ENCODE measurements at regions not wholly inside any gene's neighbourhood (a gene's known extent, or its start where the extent isn't known, plus 50 kb on each side); places are given as distances from the start of the nearest gene placed in this dataset.

GRCh38 chr5:136457390-136458013 is 92.2 kb upstream of the TRPC7 start:
- no peak for TF ChIP-seq SIN3A (IDR thresholded peaks at IDR 0.05; ENCODE audit: borderline replicate concordance, insufficient read depth, low read length)
- no peak for TF ChIP-seq TAF1 (IDR thresholded peaks at IDR 0.05; ENCODE audit: borderline replicate concordance, insufficient read depth, low read length)
- no peak for TF ChIP-seq FOXP2 (optimal IDR thresholded peaks at IDR 0.05; ENCODE audit: borderline replicate concordance, extremely low read depth, extremely low read length, insufficient read depth)
- TF ChIP-seq REST (IDR thresholded peaks at IDR 0.05; ENCODE audit: insufficient read depth in 1 of 2, low read depth in 2 of 2, low read length in 2 of 2) = no peak
- no peak for TF ChIP-seq POLR2AphosphoS5 (IDR thresholded peaks at IDR 0.05; ENCODE audit: low read depth, low read length)

- no peak for TF ChIP-seq POLR2AphosphoS5 (IDR thresholded peaks at IDR 0.05; ENCODE audit: low read depth, low read length)
- TF ChIP-seq TAF1 (IDR thresholded peaks at IDR 0.05; ENCODE audit: borderline replicate concordance, insufficient read depth, low read length) = no peak
- no peak for TF ChIP-seq REST (IDR thresholded peaks at IDR 0.05; ENCODE audit: insufficient read depth in 1 of 2, low read depth in 2 of 2, low read length in 2 of 2)
- no peak for TF ChIP-seq SIN3A (IDR thresholded peaks at IDR 0.05; ENCODE audit: borderline replicate concordance, insufficient read depth, low read length)
- TF ChIP-seq FOXP2 (optimal IDR thresholded peaks at IDR 0.05; ENCODE audit: borderline replicate concordance, extremely low read depth, extremely low read length, insufficient read depth) = no peak
Measured at GRCh38 chr5:136455409-136455808, 90.1 kb upstream of the TRPC7 start.

GRCh38 chr5:136453986-136454758 is 88.8 kb upstream of the TRPC7 start:
- TF ChIP-seq TAF1 (IDR thresholded peaks at IDR 0.05; ENCODE audit: borderline replicate concordance, insufficient read depth, low read length) (no peak), REST (IDR thresholded peaks at IDR 0.05; ENCODE audit: insufficient read depth in 1 of 2, low read depth in 2 of 2, low read length in 2 of 2) (no peak), POLR2AphosphoS5 (IDR thresholded peaks at IDR 0.05; ENCODE audit: low read depth, low read length) (no peak), FOXP2 (optimal IDR thresholded peaks at IDR 0.05; ENCODE audit: borderline replicate concordance, extremely low read depth, extremely low read length, insufficient read depth) (no peak), SIN3A (IDR thresholded peaks at IDR 0.05; ENCODE audit: borderline replicate concordance, insufficient read depth, low read length) (no peak)

- TF ChIP-seq SIN3A (IDR thresholded peaks at IDR 0.05; ENCODE audit: borderline replicate concordance, insufficient read depth, low read length) (no peak), POLR2AphosphoS5 (IDR thresholded peaks at IDR 0.05; ENCODE audit: low read depth, low read length) (no peak), REST (IDR thresholded peaks at IDR 0.05; ENCODE audit: insufficient read depth in 1 of 2, low read depth in 2 of 2, low read length in 2 of 2) (no peak), FOXP2 (optimal IDR thresholded peaks at IDR 0.05; ENCODE audit: borderline replicate concordance, extremely low read depth, extremely low read length, insufficient read depth) (no peak), TAF1 (IDR thresholded peaks at IDR 0.05; ENCODE audit: borderline replicate concordance, insufficient read depth, low read length) (no peak)
Measured at GRCh38 chr5:136453199-136453598, 87.9 kb upstream of the TRPC7 start.
